ENCODE measurements at regions not wholly inside any gene's neighbourhood (a gene's known extent, or its start where the extent isn't known, plus 50 kb on each side); places are given as distances from the start of the nearest gene placed in this dataset.

DNA sequence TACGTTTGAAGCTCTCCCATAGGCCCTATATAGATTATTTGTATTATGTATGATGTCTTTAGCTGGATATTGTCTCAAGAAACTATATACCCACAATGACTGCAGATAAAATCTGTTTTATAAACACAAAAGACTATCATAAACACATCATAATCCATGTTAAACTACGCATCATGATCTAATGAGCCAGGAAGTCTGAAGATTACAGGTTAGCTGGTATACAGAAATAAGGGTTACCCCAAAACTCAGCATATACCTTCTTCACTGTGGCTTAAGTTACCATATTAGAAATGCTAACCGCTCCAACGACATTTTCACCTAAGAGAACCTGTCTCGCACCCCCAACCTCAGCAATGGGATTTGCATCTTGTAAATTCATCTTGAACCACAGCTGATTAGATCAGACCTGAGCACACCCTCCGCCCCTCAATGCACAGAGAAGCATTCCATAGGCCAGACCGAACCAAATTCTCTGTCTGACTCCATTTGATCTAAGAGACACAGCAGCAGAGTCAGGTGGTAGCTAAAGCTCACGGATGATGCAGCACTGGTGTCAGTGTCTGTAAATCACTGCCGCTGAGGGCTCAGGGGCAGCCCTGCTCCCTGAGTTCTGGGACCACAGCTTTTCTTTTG lies 124.9 kb downstream of the NPY start:
- H3K27ac ChIP-seq (ENCODE audit: control insufficient read depth, insufficient read depth, low read length): no peak overlapping the region
- H3K79me2 ChIP-seq (ENCODE audit: control insufficient read depth, insufficient read depth, low read length): no peaks in the 10 kb centered on the region
- no peaks in the 10 kb centered on the region for H4K20me1 ChIP-seq (ENCODE audit: control insufficient read depth, extremely low read depth, insufficient read depth, low read length)
- dilution Hi-C loops (cut with MboI; ENCODE audit: extremely low pct_ligation_motif_present, low sequenced_read_pairs): no loop called here
- no peaks in the 10 kb centered on the region for H3K9me1 ChIP-seq (ENCODE audit: control insufficient read depth, extremely low read depth, insufficient read depth, low read length)
- H3K36me3 ChIP-seq (ENCODE audit: control insufficient read depth in 2 of 2, extremely low read depth in 1 of 2, insufficient read depth in 2 of 2, low read length in 2 of 2): no peaks in the 10 kb centered on the region
- TF ChIP-seq, protein P1, sequence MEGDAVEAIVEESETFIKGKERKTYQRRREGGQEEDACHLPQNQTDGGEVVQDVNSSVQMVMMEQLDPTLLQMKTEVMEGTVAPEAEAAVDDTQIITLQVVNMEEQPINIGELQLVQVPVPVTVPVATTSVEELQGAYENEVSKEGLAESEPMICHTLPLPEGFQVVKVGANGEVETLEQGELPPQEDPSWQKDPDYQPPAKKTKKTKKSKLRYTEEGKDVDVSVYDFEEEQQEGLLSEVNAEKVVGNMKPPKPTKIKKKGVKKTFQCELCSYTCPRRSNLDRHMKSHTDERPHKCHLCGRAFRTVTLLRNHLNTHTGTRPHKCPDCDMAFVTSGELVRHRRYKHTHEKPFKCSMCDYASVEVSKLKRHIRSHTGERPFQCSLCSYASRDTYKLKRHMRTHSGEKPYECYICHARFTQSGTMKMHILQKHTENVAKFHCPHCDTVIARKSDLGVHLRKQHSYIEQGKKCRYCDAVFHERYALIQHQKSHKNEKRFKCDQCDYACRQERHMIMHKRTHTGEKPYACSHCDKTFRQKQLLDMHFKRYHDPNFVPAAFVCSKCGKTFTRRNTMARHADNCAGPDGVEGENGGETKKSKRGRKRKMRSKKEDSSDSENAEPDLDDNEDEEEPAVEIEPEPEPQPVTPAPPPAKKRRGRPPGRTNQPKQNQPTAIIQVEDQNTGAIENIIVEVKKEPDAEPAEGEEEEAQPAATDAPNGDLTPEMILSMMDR (optimal IDR thresholded peaks at IDR 0.05 in 1 of 3, IDR thresholded peaks at IDR 0.05 in 1 of 3, conservative IDR thresholded peaks at IDR 0.05 in 1 of 3; ENCODE audit: extremely low read depth in 1 of 3, insufficient read depth in 2 of 3, low read length in 3 of 3): no peak
- TF ChIP-seq EZH2 (IDR thresholded peaks at IDR 0.05; ENCODE audit: low read length): no peak
- H3K4me1 ChIP-seq (ENCODE audit: control insufficient read depth, extremely low read depth, insufficient read depth, low read length): peaks cover 13% of the 10 kb centered on the region
- no peak overlapping the region for H3K4me2 ChIP-seq (ENCODE audit: control insufficient read depth, extremely low read depth, insufficient read depth, low read depth, low read length)
- no peaks in the 10 kb centered on the region for H3K27me3 ChIP-seq (ENCODE audit: control insufficient read depth, extremely low read depth, insufficient read depth, low read length)
- H2AFZ ChIP-seq (ENCODE audit: control insufficient read depth, low read length): no peak overlapping the region
- no peak for FAIRE-seq
- no peak overlapping the region for H3K9ac ChIP-seq (ENCODE audit: control insufficient read depth, extremely low read depth, insufficient read depth, low read length)
- no peak overlapping the region for H3K4me3 ChIP-seq (ENCODE audit: control insufficient read depth in 2 of 3, extremely low read depth in 1 of 3, insufficient read depth in 2 of 3, low read depth in 1 of 3, low read length in 3 of 3)
- H3K9me3 ChIP-seq (ENCODE audit: control insufficient read depth, low read depth, low read length): no peaks in the 10 kb centered on the region
- DNase-seq (ENCODE audit: low read depth, low spot score): no peak

DNA sequence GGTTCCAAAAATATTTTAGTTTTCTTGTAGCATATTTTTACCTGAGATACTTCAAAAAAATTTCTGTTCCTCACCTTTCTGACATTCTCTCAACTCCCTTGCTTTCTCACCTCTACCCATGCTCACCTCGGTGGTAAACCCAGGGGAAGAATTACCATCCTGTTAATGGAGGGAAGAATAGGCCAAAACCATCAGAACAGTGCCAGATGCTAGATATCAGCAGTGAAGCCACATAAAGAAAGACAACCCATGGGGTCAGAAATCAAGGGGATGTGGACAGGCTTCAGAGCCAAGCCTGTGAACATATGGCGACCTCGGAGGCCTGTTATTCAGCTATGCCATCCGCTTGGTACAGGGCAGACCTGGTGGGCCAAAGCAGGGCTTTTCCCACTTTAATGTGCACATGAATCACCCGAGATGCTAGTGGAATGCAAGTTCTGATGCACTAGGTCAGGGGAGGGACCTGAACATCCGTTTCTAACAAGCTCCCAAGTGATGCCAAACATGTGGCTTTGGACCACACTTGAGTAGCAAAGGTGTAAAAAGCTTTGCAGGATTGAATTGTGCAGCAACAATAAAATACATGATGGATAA lies 125.5 kb downstream of the NPY start:
- Histone ChIP-seq H3K4me3 (ENCODE audit: control insufficient read depth in 2 of 3, extremely low read depth in 1 of 3, insufficient read depth in 2 of 3, low read depth in 1 of 3, low read length in 3 of 3) (no peak overlapping the region), H3K79me2 (ENCODE audit: control insufficient read depth, insufficient read depth, low read length) (no peaks in the 10 kb centered on the region), H3K9me1 (ENCODE audit: control insufficient read depth, extremely low read depth, insufficient read depth, low read length) (no peaks in the 10 kb centered on the region), H3K9me3 (ENCODE audit: control insufficient read depth, low read depth, low read length) (no peaks in the 10 kb centered on the region), H3K9ac (ENCODE audit: control insufficient read depth, extremely low read depth, insufficient read depth, low read length) (no peak overlapping the region), H3K27ac (ENCODE audit: control insufficient read depth, insufficient read depth, low read length) (no peak overlapping the region), H2AFZ (ENCODE audit: control insufficient read depth, low read length) (no peak overlapping the region), H3K4me2 (ENCODE audit: control insufficient read depth, extremely low read depth, insufficient read depth, low read depth, low read length) (no peak overlapping the region), H3K27me3 (ENCODE audit: control insufficient read depth, extremely low read depth, insufficient read depth, low read length) (no peaks in the 10 kb centered on the region), H4K20me1 (ENCODE audit: control insufficient read depth, extremely low read depth, insufficient read depth, low read length) (no peaks in the 10 kb centered on the region), H3K4me1 (ENCODE audit: control insufficient read depth, extremely low read depth, insufficient read depth, low read length) (peaks cover 13% of the 10 kb centered on the region), H3K36me3 (ENCODE audit: control insufficient read depth in 2 of 2, extremely low read depth in 1 of 2, insufficient read depth in 2 of 2, low read length in 2 of 2) (no peaks in the 10 kb centered on the region)
- dilution Hi-C loops (cut with MboI; ENCODE audit: extremely low pct_ligation_motif_present, low sequenced_read_pairs): no loop called here
- TF ChIP-seq, protein P1 (optimal IDR thresholded peaks at IDR 0.05 in 1 of 3, IDR thresholded peaks at IDR 0.05 in 1 of 3, conservative IDR thresholded peaks at IDR 0.05 in 1 of 3; ENCODE audit: extremely low read depth in 1 of 3, insufficient read depth in 2 of 3, low read length in 3 of 3): no peak
- TF ChIP-seq EZH2 (IDR thresholded peaks at IDR 0.05; ENCODE audit: low read length): no peak
- no peak for DNase-seq (ENCODE audit: low read depth, low spot score)
- FAIRE-seq: no peak

Measured in keratinocyte (primary cell).